ENCODE measurements at regions not wholly inside any gene's neighbourhood (a gene's known extent, or its start where the extent isn't known, plus 50 kb on each side); places are given as distances from the start of the nearest gene placed in this dataset.
"Not testable (repeated sequence)": the region's sequence is repeated elsewhere in the genome, so short reads cannot be mapped to it uniquely, and the experiment has no call there.

DNA sequence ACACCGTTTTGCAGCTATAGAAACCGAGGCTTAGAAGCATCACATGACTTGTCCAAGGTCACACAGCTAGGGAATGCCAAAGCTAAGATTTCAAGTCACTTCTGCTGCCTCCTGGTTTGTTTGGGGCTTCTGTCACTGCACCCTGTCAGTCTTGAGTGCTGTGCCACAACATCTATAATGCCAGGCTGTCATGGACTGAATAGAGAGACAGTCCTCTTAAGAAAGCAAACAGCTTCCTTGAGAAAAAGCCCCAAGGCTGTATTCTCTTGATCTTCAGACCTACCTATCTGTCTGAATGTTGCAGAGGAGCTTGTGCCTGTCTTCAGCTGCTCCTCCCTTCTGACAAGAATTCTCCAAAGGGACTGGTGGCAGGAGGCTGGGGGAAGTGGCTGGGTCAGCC lies 81.6 kb downstream of the OLFM4 start:
- H3K4me1 ChIP-seq, result no peaks in the 10 kb centered on the region
- no peak for TF ChIP-seq POLR2AphosphoS5 (IDR thresholded peaks at IDR 0.05)
- no peak for TF ChIP-seq EP300 (IDR thresholded peaks at IDR 0.05)
- TF ChIP-seq POLR2A (IDR thresholded peaks at IDR 0.05), result no peak
- TF ChIP-seq, protein P1, sequence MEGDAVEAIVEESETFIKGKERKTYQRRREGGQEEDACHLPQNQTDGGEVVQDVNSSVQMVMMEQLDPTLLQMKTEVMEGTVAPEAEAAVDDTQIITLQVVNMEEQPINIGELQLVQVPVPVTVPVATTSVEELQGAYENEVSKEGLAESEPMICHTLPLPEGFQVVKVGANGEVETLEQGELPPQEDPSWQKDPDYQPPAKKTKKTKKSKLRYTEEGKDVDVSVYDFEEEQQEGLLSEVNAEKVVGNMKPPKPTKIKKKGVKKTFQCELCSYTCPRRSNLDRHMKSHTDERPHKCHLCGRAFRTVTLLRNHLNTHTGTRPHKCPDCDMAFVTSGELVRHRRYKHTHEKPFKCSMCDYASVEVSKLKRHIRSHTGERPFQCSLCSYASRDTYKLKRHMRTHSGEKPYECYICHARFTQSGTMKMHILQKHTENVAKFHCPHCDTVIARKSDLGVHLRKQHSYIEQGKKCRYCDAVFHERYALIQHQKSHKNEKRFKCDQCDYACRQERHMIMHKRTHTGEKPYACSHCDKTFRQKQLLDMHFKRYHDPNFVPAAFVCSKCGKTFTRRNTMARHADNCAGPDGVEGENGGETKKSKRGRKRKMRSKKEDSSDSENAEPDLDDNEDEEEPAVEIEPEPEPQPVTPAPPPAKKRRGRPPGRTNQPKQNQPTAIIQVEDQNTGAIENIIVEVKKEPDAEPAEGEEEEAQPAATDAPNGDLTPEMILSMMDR (IDR thresholded peaks at IDR 0.05), result no peak
- DNase-seq, result no peak
- intact Hi-C loops (cut with DNase I; ENCODE audit: low total_unique reads), result no loop called here
- no peaks in the 10 kb centered on the region for H3K27me3 ChIP-seq
- H3K9me3 ChIP-seq, result no peaks in the 10 kb centered on the region
- no peak overlapping the region for H3K27ac ChIP-seq
- WGBS, 5 donors, result 74 to 87% (median 79%) methylated on average over 2 of the region's 2 CpGs
- H3K4me3 ChIP-seq, result no peak overlapping the region
- H3K36me3 ChIP-seq, result no peaks in the 10 kb centered on the region

DNA sequence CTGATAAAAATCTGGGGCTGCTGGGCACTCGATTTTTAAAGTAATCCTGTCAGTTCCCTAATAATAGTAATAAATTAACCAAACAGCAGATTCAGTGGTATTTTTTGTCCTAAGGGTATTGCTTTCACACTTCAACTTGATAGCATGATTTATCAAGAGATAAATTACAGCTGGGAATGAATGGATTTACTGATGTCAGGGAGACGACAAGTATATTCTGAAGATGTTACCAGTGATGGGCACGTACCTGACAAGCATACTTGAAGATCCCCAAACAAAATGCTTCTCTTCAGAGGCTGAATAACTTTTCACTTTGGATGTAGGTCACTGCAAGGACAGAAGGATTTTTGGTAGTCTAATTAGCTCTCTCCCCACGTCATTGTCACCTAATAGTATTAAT lies 82.0 kb downstream of the OLFM4 start:
- Histone ChIP-seq H3K27ac (no peak overlapping the region), H3K4me3 (no peak overlapping the region), H3K9me3 (no peaks in the 10 kb centered on the region), H3K36me3 (no peaks in the 10 kb centered on the region), H3K4me1 (no peaks in the 10 kb centered on the region), H3K27me3 (no peaks in the 10 kb centered on the region)
- no peak for DNase-seq
- 62 to 74% (median 71%) methylated on average over 4 of the region's 4 CpGs for WGBS, 5 donors
- intact Hi-C loops (cut with DNase I; ENCODE audit: low total_unique reads), result no loop called here
- TF ChIP-seq POLR2A (IDR thresholded peaks at IDR 0.05) (no peak), EP300 (IDR thresholded peaks at IDR 0.05) (no peak), POLR2AphosphoS5 (IDR thresholded peaks at IDR 0.05) (no peak)
- TF ChIP-seq, protein P1 (IDR thresholded peaks at IDR 0.05), result no peak

DNA sequence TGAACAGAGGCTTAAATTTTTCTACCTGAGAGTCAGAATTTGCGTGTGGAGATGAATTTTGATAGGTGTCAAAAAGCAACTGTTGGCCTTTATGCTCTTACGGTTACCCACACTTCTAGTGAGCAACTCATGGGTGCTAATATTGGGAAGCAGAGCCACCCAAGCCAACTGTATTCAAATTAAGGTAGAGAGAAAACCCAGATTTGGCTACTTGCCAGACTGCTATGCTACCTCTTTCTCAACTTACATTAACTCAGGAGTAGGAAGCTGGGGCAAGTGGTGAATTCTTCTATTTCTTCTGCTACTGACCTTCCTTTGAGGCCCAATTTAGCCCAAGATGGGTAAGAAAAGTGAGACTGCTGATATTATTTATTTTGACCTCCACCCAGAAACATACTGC lies 83.9 kb downstream of the OLFM4 start:
- 92 to 97% (median 95%) methylated on average over 2 of the region's 2 CpGs for WGBS, 5 donors
- DNase-seq, result no peak
- TF ChIP-seq EP300 (IDR thresholded peaks at IDR 0.05), result no peak
- no peak for TF ChIP-seq POLR2A (IDR thresholded peaks at IDR 0.05)
- no peak for TF ChIP-seq POLR2AphosphoS5 (IDR thresholded peaks at IDR 0.05)
- TF ChIP-seq, protein P1 (IDR thresholded peaks at IDR 0.05), result no peak
- H3K4me1 ChIP-seq, result no peaks in the 10 kb centered on the region
- H3K36me3 ChIP-seq, result no peaks in the 10 kb centered on the region
- no peak overlapping the region for H3K4me3 ChIP-seq
- H3K9me3 ChIP-seq, result peaks cover 0 to 2% (median 2%) of the 10 kb centered on the region in 4 donors
- H3K27me3 ChIP-seq, result no peaks in the 10 kb centered on the region
- intact Hi-C loops (cut with DNase I; ENCODE audit: low total_unique reads), result no loop called here
- no peak overlapping the region for H3K27ac ChIP-seq

DNA sequence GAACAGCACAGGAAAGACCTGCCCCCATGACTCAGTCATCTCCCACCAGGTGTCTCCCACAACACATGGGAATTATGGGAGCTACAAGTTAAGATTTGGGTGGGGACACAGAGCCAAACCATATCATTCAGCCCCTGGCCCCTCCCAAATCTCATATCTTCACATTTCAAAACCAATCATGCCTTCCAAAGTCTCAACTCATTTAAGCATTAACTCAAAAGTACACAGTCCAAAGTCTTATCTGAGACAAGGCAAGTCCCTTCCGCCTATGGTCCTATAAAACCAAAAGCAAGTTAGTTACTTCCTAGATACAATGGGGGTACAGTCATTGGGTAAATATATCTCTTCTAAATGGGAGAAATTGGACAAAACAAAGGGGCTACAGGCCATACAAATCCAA lies 88.4 kb downstream of the OLFM4 start:
- 0 to 32% (median 1%) methylated on average over 1 of the region's 1 CpG for WGBS, 5 donors
- H3K4me1 ChIP-seq; intact Hi-C loops (cut with DNase I; ENCODE audit: low total_unique reads); H3K27me3 ChIP-seq; H3K4me3 ChIP-seq; H3K36me3 ChIP-seq; H3K27ac ChIP-seq; DNase-seq; H3K9me3 ChIP-seq: not testable (repeated sequence)

DNA sequence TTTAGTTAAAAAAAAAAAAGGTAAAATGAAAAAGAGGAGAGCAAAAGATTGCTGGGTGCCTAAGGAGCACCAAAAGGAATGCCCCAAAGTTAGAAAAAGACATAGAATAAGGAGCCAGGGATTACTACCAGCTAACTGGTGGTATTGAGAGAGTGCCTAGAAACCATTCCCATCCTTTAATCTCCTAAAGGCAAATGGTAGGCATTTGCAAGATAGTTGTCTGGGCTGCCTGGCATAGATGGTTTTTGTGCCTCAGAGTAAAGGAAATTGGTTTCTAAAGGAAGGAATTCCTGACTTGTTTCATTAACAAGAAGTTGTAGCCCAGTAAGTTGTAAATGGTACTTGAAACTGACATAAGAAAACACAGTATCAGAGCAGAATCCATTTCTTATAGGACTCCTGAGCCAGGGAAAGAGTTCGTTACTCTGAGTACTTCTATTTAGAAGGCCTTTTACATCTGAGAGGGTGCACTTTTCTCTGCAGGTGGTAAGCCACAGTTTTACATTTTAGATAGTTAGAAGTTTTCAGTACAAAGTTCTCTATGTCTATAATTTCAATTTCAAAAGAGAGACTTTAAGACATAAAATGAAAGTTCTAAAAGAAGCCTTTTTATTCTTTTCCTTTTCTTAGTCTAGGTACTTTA lies 92.6 kb downstream of the OLFM4 start:
- DNase-seq, result no peak
- no peaks in the 10 kb centered on the region for H3K36me3 ChIP-seq
- WGBS, 5 donors, result 77 to 90% (median 87%) methylated on average over 1 of the region's 1 CpG
- no peaks in the 10 kb centered on the region for H3K4me1 ChIP-seq
- H3K9me3 ChIP-seq, result peaks cover 0 to 8% (median 8%) of the 10 kb centered on the region in 4 donors
- TF ChIP-seq EP300 (IDR thresholded peaks at IDR 0.05) (no peak), POLR2A (IDR thresholded peaks at IDR 0.05) (no peak), POLR2AphosphoS5 (IDR thresholded peaks at IDR 0.05) (no peak)
- TF ChIP-seq, protein P1 (IDR thresholded peaks at IDR 0.05), result no peak
- no peaks in the 10 kb centered on the region for H3K27me3 ChIP-seq
- no peak overlapping the region for H3K27ac ChIP-seq
- H3K4me3 ChIP-seq, result no peak overlapping the region
- intact Hi-C loops (cut with DNase I; ENCODE audit: low total_unique reads), result no loop called here
